OCI-LY7 (cell line): ENCODE measurements at regions not wholly inside any gene's neighbourhood (a gene's known extent, or its start where the extent isn't known, plus 50 kb on each side); places are given as distances from the start of the nearest gene placed in this dataset.

Experiments used
- BruUV-seq: library from RNA; stranded (reverse); fragments of 400-500 nt; replicated peaks from 2 replicates; lab custom pipeline; 2021; lab: Mats Ljungman, UMichigan
- CTCF ChIA-PET: fragments of 300-600 bp; sonication (Branson Sonifier 250); formaldehyde crosslinking; loops from one replicate; lab custom pipeline; 2022; ENCODE audit warnings: antibody characterized with exemption; ENCODE audit not compliant: unreplicated experiment; lab: Charles Lee
- POLR2A ChIA-PET: fragments of 300-600 bp; sonication (Branson Sonifier 250); formaldehyde crosslinking; loops from one replicate; lab custom pipeline; 2022; ENCODE audit warnings: antibody characterized with exemption; lab: Charles Lee
- DNase-seq: peaks from one replicate; pipeline ENCODE4 v3.0.0-alpha.2; 2015; ENCODE audit warnings: low spot score
- H2AFZ ChIP-seq: fragments of 200-600 bp; sonication (generic), shearing (Covaris generic); 2 replicates; pipeline ENCODE4 v1.6.1; 2014; ENCODE audit warnings: mild to moderate bottlenecking, antibody characterized with exemption, low read length, moderate library complexity
- H3K27ac ChIP-seq: fragments of 200-600 bp; sonication (generic); 2 replicates; pipeline ENCODE4 v1.5.1; 2014; ENCODE audit warnings: mixed run types, low read depth, mild to moderate bottlenecking, moderate library complexity, low read length, inconsistent platforms; ENCODE audit not compliant: poor library complexity, severe bottlenecking
- H3K36me3 ChIP-seq: fragments of 200-600 bp; sonication (generic); 2 replicates; pipeline ENCODE4 v1.6.1; 2014; ENCODE audit warnings: mild to moderate bottlenecking, antibody characterized with exemption, low read length, moderate library complexity, mixed read lengths; ENCODE audit not compliant: insufficient read depth
- H3K4me1 ChIP-seq: fragments of 200-600 bp; sonication (generic); 2 replicates; pipeline ENCODE4 v1.5.1; 2014; ENCODE audit warnings: mild to moderate bottlenecking, low read length; ENCODE audit not compliant: insufficient read depth, poor library complexity, severe bottlenecking
- H3K4me2 ChIP-seq: fragments of 200-600 bp; sonication (generic); 2 replicates; pipeline ENCODE4 v1.6.1; 2014; ENCODE audit warnings: mild to moderate bottlenecking, low read length
- H3K4me3 ChIP-seq: fragments of 200-600 bp; sonication (generic); 2 replicates; pipeline ENCODE4 v1.5.1; 2014; ENCODE audit warnings: mild to moderate bottlenecking, low read depth, low read length; ENCODE audit not compliant: poor library complexity, severe bottlenecking
- H3K79me2 ChIP-seq: fragments of 200-600 bp; sonication (generic); 2 replicates; pipeline ENCODE4 v1.6.1; 2016; ENCODE audit warnings: low read depth, mild to moderate bottlenecking, low read length, moderate library complexity, mixed read lengths; ENCODE audit not compliant: insufficient read depth
- H3K9me2 ChIP-seq: fragments of 200-600 bp; sonication (generic); 2 replicates; pipeline ENCODE4 v1.6.1; 2016; ENCODE audit warnings: mild to moderate bottlenecking, low read length, mixed read lengths; ENCODE audit not compliant: insufficient read depth
- H3K9me3 ChIP-seq: fragments of 200-600 bp; sonication (generic); 2 replicates; pipeline ENCODE4 v1.6.1; 2014; ENCODE audit warnings: mild to moderate bottlenecking, mixed run types, low read length, mixed read lengths
- H4K20me1 ChIP-seq: fragments of 200-600 bp; sonication (generic); 2 replicates; pipeline ENCODE4 v1.6.1; 2014; ENCODE audit warnings: mild to moderate bottlenecking, antibody characterized with exemption, low read length, moderate library complexity, mixed read lengths; ENCODE audit not compliant: insufficient read depth
- EZH2phosphoT487 ChIP-seq: fragments of 200-600 bp; sonication (generic); IDR thresholded peaks from 2 replicates; pipeline ENCODE4 v1.6.1; 2018; ENCODE audit warnings: low read depth, borderline replicate concordance, mild to moderate bottlenecking, mixed run types, antibody characterized with exemption, low read length, moderate library complexity, mixed read lengths
- intact Hi-C: fragments of 100-400 bp; cut with micrococcal nuclease; formaldehyde crosslinking; loops from one replicate; pipeline ENCODE4 v1.10.0; 2022; ENCODE audit not compliant: unreplicated experiment
- TF ChIP-seq, protein P1 (sequence below): fragments of 200-600 bp; sonication (generic); conservative IDR thresholded peaks from 2 replicates; pipeline ENCODE4 v1.5.1; 2014; ENCODE audit warnings: mild to moderate bottlenecking, antibody characterized with exemption, low read length, moderate library complexity, mixed read lengths

DNA sequence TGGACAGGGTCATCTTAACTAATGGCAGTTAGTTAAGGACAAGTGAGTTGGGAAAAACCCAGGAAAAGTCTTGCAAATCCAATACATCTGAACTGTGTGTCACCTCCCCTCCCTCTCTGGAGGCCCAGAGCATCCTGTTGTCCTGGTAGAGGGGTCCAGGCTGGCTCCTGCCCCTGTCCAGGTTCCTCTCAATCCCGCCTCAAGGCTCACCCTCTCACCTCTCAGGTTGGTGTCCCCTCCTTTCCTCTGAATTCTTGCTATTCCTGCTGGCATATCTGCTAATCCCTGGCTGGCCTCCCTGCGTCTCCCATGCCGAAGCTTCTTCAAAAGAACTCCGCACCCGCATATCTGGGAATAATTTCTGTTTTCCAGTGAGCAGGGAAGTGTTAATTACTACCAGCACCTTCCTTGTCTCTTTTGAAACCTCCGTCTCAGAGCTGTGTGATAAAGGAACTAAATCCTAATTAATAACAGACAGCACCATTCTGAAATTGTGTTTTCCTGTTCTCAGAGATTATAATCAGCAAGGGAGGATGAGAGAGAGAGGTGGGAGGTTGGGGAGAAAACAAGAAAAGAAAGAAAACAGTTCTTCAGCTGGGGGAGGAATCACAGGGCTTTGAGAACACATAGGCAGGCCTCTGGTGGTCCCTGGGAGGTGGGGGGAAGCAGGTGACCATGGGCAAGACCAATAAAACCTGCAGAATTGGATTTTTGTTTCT is 568.0 kb downstream of the PTPRU start:
- CTCF ChIA-PET, result no interaction called here
- no peak for TF ChIP-seq EZH2phosphoT487
- TF ChIP-seq, protein P1, sequence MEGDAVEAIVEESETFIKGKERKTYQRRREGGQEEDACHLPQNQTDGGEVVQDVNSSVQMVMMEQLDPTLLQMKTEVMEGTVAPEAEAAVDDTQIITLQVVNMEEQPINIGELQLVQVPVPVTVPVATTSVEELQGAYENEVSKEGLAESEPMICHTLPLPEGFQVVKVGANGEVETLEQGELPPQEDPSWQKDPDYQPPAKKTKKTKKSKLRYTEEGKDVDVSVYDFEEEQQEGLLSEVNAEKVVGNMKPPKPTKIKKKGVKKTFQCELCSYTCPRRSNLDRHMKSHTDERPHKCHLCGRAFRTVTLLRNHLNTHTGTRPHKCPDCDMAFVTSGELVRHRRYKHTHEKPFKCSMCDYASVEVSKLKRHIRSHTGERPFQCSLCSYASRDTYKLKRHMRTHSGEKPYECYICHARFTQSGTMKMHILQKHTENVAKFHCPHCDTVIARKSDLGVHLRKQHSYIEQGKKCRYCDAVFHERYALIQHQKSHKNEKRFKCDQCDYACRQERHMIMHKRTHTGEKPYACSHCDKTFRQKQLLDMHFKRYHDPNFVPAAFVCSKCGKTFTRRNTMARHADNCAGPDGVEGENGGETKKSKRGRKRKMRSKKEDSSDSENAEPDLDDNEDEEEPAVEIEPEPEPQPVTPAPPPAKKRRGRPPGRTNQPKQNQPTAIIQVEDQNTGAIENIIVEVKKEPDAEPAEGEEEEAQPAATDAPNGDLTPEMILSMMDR, result no peak
- no peak overlapping the region for H3K4me3 ChIP-seq
- H3K4me1 ChIP-seq, result no peaks in the 10 kb centered on the region
- POLR2A ChIA-PET, result interaction anchor here (0.7 kb wide), 1 partner anchor 1674 kb away, joined by 3 read pairs; no protein-coding TSS in a partner anchor
- no peak overlapping the region for H2AFZ ChIP-seq
- H4K20me1 ChIP-seq, result no peaks in the 10 kb centered on the region
- intact Hi-C loops, result no loop called here
- BruUV-seq, result no TSS peak
- no peaks in the 10 kb centered on the region for H3K36me3 ChIP-seq
- no peaks in the 10 kb centered on the region for H3K79me2 ChIP-seq
- no peak overlapping the region for H3K4me2 ChIP-seq
- H3K9me2 ChIP-seq, result no peaks in the 10 kb centered on the region
- no peak for DNase-seq
- H3K27ac ChIP-seq, result no peak overlapping the region
- no peaks in the 10 kb centered on the region for H3K9me3 ChIP-seq

- no peak overlapping the region for H3K27ac ChIP-seq
- H3K9me2 ChIP-seq, result no peaks in the 10 kb centered on the region
- no peak overlapping the region for H3K4me3 ChIP-seq
- H3K4me2 ChIP-seq, result no peak overlapping the region
- no peak for DNase-seq
- no peaks in the 10 kb centered on the region for H3K79me2 ChIP-seq
- intact Hi-C loops, result no loop called here
- ChIA-PET CTCF (no interaction called here), POLR2A (no interaction called here)
- BruUV-seq, result no TSS peak
- no peaks in the 10 kb centered on the region for H3K36me3 ChIP-seq
- TF ChIP-seq EZH2phosphoT487, result no peak
- TF ChIP-seq, protein P1, result no peak
- no peak overlapping the region for H2AFZ ChIP-seq
- no peaks in the 10 kb centered on the region for H3K4me1 ChIP-seq
- no peaks in the 10 kb centered on the region for H4K20me1 ChIP-seq
- no peaks in the 10 kb centered on the region for H3K9me3 ChIP-seq
Measured at GRCh38 chr1:29803486-29803885, 567.2 kb downstream of the PTPRU start.
